Effector CD4-positive, alpha-beta T cell (primary cell): ENCODE measurements at regions not wholly inside any gene's neighbourhood (a gene's known extent, or its start where the extent isn't known, plus 50 kb on each side); places are given as distances from the start of the nearest gene placed in this dataset.
"Not testable (repeated sequence)": the region's sequence is repeated elsewhere in the genome, so short reads cannot be mapped to it uniquely, and the experiment has no call there.

Experiments used
- DNase-seq: peaks from one replicate; pipeline ENCODE4 v3.0.0-alpha.2; 2020

- no peak for DNase-seq
Measured at GRCh38 chr16:63882576-63882975, 1239.3 kb downstream of the CDH11 start.

GRCh38 chr16:63880948-63881347 lies 1240.9 kb downstream of the CDH11 start:
- DNase-seq = no peak

- DNase-seq = no peak
Measured at GRCh38 chr16:63877401-63877800, 1244.5 kb downstream of the CDH11 start.

GRCh38 chr16:63876103-63876502 lies 1245.8 kb downstream of the CDH11 start:
- DNase-seq = no peak

GRCh38 chr16:63860700-63861099 lies 1261.2 kb downstream of the CDH11 start:
- not testable (repeated sequence) for DNase-seq

GRCh38 chr16:63856537-63856936 lies 1265.3 kb downstream of the CDH11 start:
- no peak for DNase-seq

GRCh38 chr16:63850979-63851378 lies 1270.9 kb downstream of the CDH11 start:
- DNase-seq = no peak

GRCh38 chr16:63841271-63841670 lies 1280.6 kb downstream of the CDH11 start:
- DNase-seq = no peak

- no peak for DNase-seq
Measured at GRCh38 chr16:63830061-63830460, 1291.8 kb downstream of the CDH11 start.

- DNase-seq = no peak
Measured at GRCh38 chr16:63822818-63823217, 1299.0 kb downstream of the CDH11 start.

- DNase-seq = no peak
Measured at GRCh38 chr16:63816276-63816675, 1305.6 kb downstream of the CDH11 start.

- no peak for DNase-seq
Measured at GRCh38 chr16:63813862-63814261, 1308.0 kb downstream of the CDH11 start.

GRCh38 chr16:63808730-63809129 lies 1313.1 kb downstream of the CDH11 start:
- DNase-seq = no peak

GRCh38 chr16:63806794-63807506 lies 1314.9 kb downstream of the CDH11 start:
- no peak for DNase-seq

- DNase-seq = no peak
Measured at GRCh38 chr16:63804126-63804525, 1317.7 kb downstream of the CDH11 start.

- no peak for DNase-seq
Measured at GRCh38 chr16:63789603-63790002, 1332.3 kb downstream of the CDH11 start.

- DNase-seq = no peak
Measured at GRCh38 chr16:63787014-63787413, 1334.8 kb downstream of the CDH11 start.

- no peak for DNase-seq
Measured at GRCh38 chr16:63785170-63785569, 1336.7 kb downstream of the CDH11 start.

- DNase-seq = no peak
Measured at GRCh38 chr16:63776437-63776836, 1345.4 kb downstream of the CDH11 start.

- no peak for DNase-seq
Measured at GRCh38 chr16:63776034-63776433, 1345.8 kb downstream of the CDH11 start.

GRCh38 chr16:63774302-63774701 lies 1347.6 kb downstream of the CDH11 start:
- DNase-seq = no peak

- no peak for DNase-seq
Measured at GRCh38 chr16:63769211-63769610, 1352.7 kb downstream of the CDH11 start.

- DNase-seq = not testable (repeated sequence)
Measured at GRCh38 chr16:63760246-63760645, 1361.6 kb downstream of the CDH11 start.

GRCh38 chr16:63752347-63752746 lies 1369.5 kb downstream of the CDH11 start:
- no peak for DNase-seq

GRCh38 chr16:63749276-63749675 lies 1372.6 kb downstream of the CDH11 start:
- no peak for DNase-seq
